ENCODE measurements at regions not wholly inside any gene's neighbourhood (a gene's known extent, or its start where the extent isn't known, plus 50 kb on each side); places are given as distances from the start of the nearest gene placed in this dataset.

DNA sequence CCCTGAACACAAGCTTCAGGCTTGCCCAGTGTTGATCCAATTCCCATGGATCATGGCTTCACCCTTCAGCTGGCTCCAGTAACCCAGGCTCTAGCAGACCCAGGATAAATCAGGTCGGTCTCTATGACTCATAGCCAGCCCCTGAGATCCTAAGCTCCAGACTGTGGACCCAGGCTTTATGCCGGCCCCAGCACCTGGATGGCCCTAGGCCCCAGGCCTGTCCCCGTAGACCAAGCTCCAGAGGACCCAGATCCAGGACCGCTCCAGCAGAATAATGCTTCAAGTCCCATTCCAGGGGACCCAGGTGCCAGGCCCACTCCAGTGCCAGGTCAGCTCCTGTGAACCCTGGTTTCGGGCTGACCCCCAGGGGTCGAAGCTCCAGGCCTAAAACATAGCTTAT, 1589.9 kb upstream of the DDX18 start (continued):
- TF ChIP-seq, protein P1, sequence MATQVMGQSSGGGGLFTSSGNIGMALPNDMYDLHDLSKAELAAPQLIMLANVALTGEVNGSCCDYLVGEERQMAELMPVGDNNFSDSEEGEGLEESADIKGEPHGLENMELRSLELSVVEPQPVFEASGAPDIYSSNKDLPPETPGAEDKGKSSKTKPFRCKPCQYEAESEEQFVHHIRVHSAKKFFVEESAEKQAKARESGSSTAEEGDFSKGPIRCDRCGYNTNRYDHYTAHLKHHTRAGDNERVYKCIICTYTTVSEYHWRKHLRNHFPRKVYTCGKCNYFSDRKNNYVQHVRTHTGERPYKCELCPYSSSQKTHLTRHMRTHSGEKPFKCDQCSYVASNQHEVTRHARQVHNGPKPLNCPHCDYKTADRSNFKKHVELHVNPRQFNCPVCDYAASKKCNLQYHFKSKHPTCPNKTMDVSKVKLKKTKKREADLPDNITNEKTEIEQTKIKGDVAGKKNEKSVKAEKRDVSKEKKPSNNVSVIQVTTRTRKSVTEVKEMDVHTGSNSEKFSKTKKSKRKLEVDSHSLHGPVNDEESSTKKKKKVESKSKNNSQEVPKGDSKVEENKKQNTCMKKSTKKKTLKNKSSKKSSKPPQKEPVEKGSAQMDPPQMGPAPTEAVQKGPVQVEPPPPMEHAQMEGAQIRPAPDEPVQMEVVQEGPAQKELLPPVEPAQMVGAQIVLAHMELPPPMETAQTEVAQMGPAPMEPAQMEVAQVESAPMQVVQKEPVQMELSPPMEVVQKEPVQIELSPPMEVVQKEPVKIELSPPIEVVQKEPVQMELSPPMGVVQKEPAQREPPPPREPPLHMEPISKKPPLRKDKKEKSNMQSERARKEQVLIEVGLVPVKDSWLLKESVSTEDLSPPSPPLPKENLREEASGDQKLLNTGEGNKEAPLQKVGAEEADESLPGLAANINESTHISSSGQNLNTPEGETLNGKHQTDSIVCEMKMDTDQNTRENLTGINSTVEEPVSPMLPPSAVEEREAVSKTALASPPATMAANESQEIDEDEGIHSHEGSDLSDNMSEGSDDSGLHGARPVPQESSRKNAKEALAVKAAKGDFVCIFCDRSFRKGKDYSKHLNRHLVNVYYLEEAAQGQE (IDR thresholded peaks at IDR 0.05) = no peak
- TF ChIP-seq HNF4G (IDR thresholded peaks at IDR 0.05) = no peak

DNA sequence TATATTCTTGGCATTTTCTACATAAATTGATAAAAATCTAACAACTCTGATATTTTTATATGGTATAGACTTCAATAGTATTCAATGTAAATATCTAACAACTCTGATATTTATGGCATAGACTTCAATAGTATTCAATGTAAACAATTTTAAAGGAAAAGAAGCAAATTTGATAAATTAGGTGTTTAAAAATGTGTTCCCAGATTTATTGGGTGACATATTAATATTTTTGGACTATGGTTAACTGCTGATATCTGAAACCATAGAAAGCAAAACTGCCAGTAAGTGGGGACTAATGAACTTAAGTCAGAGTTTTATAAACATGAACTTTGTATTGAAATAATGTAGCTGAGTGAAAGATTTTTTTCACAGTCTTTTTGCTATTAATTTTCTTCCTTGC, 1576.0 kb upstream of the DDX18 start:
- Histone ChIP-seq H3K4me1 (ENCODE audit: control insufficient read depth in 4 of 4, insufficient read depth in 4 of 4, low read length in 3 of 4) (no peaks in the 10 kb centered on the region), H3K4me3 (ENCODE audit: low read depth in 1 of 3, low read length in 3 of 3) (no peak overlapping the region), H3K9ac (ENCODE audit: low read depth in 1 of 2, low read length in 2 of 2) (no peak overlapping the region), H3K9me3 (ENCODE audit: control insufficient read depth in 4 of 4, low read length in 3 of 4) (no peaks in the 10 kb centered on the region), H3K36me3 (ENCODE audit: control insufficient read depth in 4 of 4, insufficient read depth in 3 of 4, low read depth in 1 of 4, low read length in 3 of 4) (no peaks in the 10 kb centered on the region), H3K27ac (ENCODE audit: low read depth in 1 of 2, low read length in 2 of 2) (no peak overlapping the region), H3K27me3 (ENCODE audit: control insufficient read depth in 4 of 4, insufficient read depth in 4 of 4, low read length in 3 of 4) (no peaks in the 10 kb centered on the region)
- no peak for TF ChIP-seq YY1 (IDR thresholded peaks at IDR 0.05)
- TF ChIP-seq FOXA1 (IDR thresholded peaks at IDR 0.05) = no peak
- no peak for TF ChIP-seq RAD21 (IDR thresholded peaks at IDR 0.05)
- TF ChIP-seq, protein P2, sequence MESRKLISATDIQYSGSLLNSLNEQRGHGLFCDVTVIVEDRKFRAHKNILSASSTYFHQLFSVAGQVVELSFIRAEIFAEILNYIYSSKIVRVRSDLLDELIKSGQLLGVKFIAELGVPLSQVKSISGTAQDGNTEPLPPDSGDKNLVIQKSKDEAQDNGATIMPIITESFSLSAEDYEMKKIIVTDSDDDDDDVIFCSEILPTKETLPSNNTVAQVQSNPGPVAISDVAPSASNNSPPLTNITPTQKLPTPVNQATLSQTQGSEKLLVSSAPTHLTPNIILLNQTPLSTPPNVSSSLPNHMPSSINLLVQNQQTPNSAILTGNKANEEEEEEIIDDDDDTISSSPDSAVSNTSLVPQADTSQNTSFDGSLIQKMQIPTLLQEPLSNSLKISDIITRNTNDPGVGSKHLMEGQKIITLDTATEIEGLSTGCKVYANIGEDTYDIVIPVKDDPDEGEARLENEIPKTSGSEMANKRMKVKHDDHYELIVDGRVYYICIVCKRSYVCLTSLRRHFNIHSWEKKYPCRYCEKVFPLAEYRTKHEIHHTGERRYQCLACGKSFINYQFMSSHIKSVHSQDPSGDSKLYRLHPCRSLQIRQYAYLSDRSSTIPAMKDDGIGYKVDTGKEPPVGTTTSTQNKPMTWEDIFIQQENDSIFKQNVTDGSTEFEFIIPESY (IDR thresholded peaks at IDR 0.05) = no peak
- no peak for TF ChIP-seq TAF1 (conservative IDR thresholded peaks at IDR 0.05)
- no peak for TF ChIP-seq JUND (IDR thresholded peaks at IDR 0.05)
- TF ChIP-seq GABPA (IDR thresholded peaks at IDR 0.05 in 1 of 2, conservative IDR thresholded peaks at IDR 0.05 in 1 of 2) = no peak
- no peak for TF ChIP-seq FOXA2 (IDR thresholded peaks at IDR 0.05)
- TF ChIP-seq HNF4A (conservative IDR thresholded peaks at IDR 0.05) = no peak
- TF ChIP-seq, protein P1 (IDR thresholded peaks at IDR 0.05) = no peak
- TF ChIP-seq, protein P3, sequence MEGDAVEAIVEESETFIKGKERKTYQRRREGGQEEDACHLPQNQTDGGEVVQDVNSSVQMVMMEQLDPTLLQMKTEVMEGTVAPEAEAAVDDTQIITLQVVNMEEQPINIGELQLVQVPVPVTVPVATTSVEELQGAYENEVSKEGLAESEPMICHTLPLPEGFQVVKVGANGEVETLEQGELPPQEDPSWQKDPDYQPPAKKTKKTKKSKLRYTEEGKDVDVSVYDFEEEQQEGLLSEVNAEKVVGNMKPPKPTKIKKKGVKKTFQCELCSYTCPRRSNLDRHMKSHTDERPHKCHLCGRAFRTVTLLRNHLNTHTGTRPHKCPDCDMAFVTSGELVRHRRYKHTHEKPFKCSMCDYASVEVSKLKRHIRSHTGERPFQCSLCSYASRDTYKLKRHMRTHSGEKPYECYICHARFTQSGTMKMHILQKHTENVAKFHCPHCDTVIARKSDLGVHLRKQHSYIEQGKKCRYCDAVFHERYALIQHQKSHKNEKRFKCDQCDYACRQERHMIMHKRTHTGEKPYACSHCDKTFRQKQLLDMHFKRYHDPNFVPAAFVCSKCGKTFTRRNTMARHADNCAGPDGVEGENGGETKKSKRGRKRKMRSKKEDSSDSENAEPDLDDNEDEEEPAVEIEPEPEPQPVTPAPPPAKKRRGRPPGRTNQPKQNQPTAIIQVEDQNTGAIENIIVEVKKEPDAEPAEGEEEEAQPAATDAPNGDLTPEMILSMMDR (IDR thresholded peaks at IDR 0.05; ENCODE audit: low read depth, low read length, missing input control) = no peak
- TF ChIP-seq HNF4G (IDR thresholded peaks at IDR 0.05) = no peak
- no peak for TF ChIP-seq SP1 (IDR thresholded peaks at IDR 0.05)
- no peak for TF ChIP-seq NR2F2 (IDR thresholded peaks at IDR 0.05)
- no peak for TF ChIP-seq RXRA (IDR thresholded peaks at IDR 0.05)
- TF ChIP-seq, protein P4, sequence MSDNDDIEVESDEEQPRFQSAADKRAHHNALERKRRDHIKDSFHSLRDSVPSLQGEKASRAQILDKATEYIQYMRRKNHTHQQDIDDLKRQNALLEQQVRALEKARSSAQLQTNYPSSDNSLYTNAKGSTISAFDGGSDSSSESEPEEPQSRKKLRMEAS (IDR thresholded peaks at IDR 0.05) = no peak
- TF ChIP-seq, protein P5, sequence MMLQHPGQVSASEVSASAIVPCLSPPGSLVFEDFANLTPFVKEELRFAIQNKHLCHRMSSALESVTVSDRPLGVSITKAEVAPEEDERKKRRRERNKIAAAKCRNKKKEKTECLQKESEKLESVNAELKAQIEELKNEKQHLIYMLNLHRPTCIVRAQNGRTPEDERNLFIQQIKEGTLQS (IDR thresholded peaks at IDR 0.05) = no peak
- TF ChIP-seq EGR1 (IDR thresholded peaks at IDR 0.05; ENCODE audit: low read depth in 2 of 2) = no peak
- no peak for DNase-seq (ENCODE audit: low spot score)
